NCI-H146 treated with DMSO at 0.1 percent for 48 hours (cell line): ENCODE measurements at regions not wholly inside any gene's neighbourhood (a gene's known extent, or its start where the extent isn't known, plus 50 kb on each side); places are given as distances from the start of the nearest gene placed in this dataset.
"Not testable (repeated sequence)": the region's sequence is repeated elsewhere in the genome, so short reads cannot be mapped to it uniquely, and the experiment has no call there.

Experiments used
- DNase-seq: peaks from one replicate; lab custom pipeline; 2025; ENCODE audit not compliant: unreplicated experiment; lab: John Stamatoyannopoulos, UW

DNA sequence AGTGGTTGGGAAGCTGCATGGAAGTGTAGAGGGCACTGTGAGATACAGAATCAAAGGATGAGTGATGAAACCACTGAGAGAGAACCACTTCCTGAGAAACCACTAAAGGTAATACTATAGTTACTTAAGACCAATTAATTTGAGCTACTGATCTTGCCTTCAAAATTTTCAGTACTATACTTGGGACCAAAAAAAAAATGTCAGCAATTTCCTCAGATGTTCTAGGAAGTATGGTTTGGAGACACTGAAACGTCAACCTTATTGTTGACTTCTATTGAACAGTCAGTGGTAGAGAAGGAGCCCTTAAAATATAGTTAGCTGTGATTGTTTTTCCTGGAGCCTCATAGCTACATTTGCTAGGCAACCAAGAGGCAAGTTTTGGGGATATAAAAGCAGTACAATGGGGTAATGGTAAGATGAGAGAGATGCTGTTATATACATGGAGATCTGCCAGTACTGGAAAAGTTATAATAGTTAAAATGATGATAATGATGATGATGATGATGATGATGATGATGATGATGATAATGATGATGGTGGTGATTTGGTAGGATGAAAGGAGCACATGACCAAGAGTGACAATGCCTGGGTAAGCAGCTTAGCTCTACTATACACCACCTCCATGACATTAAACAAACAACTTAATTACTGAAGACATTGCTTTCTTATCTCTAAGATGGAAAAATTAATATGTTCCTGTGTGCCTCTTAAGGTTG is 300.9 kb upstream of the G2E3 start:
- DNase-seq = no peak

DNA sequence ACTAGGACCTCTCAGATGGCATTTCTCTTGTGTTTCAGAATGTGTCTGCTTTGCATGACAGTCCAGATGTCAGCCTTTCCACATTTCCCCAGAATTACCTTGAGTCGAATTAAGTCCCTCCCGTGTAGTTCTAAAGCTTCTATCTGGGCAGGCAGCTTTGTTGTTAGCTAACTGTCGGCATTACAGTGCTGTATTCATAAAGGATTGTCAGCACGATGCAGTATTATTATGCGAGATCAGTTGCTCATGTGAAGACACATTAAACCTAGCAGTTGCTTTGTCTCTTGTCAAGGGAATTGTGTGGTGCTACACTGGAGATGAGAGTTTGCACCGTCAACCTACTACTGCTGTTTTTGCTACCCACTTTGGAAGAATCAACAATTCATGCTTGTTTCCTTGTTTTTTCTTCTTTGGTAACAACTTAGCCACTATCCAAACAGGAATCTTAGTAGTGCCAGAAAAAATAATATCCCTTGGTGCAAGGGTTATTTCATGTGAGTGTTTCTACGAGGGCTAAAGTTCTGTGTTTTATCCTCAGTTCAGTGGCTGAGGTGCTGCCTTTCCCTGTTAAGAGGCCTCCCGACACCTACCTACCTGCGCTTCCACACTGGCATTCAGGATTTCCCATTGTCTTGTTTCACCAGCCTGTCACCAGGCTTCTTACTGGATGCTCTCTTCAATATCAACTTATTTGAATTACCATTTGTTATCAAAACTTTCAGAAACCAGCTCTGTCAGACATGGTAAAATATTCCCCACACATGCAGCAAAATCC is 297.9 kb upstream of the G2E3 start:
- no peak for DNase-seq

DNA sequence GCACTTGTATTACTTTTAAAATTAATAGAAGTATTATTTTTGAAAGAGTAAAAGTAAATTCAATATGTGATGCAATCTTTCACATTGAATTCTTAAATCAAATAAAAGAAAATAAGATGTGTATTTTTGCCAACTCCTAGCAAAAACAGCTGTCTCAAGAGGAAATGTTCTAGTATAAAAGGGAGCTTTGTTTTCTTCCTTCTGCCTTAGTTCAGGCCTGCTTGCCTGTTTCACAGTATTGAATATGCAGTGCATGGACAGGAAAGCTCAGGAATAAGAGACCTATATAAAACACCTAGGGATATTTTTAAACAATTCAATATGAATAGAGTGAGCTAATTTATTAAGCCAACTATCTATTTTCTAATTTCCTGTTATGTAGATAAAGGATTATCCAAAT is 294.8 kb upstream of the G2E3 start:
- no peak for DNase-seq

DNA sequence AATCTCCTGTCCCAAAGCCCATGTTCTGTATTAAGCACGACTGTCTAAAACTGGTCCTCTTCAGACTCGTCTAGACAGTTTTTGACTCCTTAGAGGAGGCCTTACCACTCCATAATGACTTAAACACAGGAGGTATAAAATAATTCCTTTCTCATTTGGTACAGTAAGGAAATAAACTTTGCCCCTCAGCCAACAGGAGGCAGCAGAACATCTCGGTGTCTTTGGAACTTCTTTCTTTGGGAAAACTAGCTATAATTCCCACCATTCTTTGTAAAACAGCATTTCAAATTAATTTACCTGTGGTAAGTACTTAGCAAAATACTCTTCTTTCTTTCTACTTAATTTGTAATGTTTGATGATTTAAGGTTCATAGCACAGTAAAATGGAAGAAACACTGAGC is 292.7 kb upstream of the G2E3 start:
- no peak for DNase-seq

DNA sequence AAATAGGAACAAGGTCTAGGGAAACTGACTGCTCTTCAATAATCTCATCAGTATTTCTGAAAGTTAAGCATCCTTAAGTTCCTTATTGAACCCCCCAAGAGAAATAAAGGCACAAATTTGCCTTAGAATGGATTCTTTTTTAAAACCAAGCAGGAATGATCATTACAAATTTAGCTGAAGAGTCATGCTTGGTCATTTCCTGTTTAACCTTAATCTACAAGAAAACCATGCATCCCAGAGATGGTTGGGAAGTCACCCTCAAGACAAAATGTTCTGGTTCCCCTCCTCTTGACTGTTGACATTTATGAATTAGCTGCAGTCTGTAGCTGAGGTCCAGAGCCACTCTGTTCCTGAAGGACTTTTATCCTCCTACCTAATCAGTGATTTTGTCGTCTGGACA is 291.8 kb upstream of the G2E3 start:
- no peak for DNase-seq

DNA sequence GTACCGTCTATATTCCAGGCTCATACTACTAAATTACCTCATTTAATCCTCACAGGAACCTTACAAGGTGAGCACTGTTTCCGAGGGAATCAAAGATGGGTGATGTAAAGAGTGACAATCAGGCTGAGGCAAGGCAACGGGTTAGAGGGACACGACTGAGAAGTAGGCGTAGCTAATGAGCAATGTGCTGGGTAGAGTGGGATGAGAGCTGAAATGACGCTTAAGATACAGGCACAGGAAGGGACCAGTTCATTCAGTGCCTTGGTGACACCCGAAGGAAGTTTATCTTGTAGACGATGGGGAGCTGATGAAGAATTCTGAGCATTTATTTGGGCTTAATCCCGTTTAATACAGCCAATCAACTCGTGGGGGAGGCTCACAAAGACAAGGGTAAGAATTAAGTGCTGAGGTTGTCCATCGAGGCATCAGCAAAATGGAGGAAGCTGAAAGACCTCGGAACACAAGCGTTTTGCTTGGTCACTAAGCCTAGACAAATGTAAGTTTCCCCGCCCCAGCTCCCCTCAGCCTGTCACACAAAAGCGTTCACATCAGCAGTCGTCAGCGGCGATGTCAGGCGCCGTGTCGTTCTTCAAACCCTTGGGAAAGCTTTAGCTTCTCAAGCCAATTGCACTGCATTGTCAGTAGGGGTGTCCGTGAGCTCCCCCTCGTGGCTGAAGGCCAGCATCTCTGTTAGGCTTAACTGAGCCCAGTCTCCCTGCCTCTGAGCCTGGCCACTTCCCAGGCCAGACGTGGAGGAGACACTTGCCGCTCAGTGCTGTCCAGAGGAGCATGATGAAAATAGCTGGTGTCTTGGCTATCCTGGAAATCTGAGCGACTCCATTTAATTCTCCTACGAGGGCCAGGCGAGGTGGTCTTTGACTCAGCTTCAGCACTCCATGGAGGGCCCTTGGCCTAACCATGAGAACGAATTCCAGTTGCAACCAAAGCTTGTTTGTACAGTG is 288.5 kb upstream of the G2E3 start:
- peak; percentile 76 for DNase-seq

DNA sequence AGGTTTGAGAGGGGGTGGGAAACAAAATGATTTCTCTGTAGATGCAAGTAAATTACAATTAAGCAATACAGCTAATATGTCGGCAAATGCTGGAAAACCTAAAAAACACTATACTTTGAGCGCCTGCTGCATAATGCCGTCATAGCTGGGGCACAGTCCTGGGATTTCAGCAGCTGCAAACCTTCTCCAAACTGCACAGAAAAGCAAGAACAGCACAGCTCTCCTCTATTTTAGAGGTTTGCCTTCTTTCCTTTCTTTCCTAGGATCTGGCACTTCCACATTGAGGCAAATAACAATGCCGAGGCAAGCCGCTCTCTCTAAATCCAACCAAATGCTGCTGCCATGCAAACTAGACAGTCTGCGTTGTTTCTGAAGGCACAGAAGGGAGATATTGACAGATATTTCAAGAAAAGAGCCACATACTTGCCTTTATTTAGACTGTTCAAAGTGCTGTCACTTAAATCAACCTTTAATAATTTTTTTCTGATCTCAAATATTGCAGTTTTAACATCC is 287.1 kb upstream of the G2E3 start:
- no peak for DNase-seq

DNA sequence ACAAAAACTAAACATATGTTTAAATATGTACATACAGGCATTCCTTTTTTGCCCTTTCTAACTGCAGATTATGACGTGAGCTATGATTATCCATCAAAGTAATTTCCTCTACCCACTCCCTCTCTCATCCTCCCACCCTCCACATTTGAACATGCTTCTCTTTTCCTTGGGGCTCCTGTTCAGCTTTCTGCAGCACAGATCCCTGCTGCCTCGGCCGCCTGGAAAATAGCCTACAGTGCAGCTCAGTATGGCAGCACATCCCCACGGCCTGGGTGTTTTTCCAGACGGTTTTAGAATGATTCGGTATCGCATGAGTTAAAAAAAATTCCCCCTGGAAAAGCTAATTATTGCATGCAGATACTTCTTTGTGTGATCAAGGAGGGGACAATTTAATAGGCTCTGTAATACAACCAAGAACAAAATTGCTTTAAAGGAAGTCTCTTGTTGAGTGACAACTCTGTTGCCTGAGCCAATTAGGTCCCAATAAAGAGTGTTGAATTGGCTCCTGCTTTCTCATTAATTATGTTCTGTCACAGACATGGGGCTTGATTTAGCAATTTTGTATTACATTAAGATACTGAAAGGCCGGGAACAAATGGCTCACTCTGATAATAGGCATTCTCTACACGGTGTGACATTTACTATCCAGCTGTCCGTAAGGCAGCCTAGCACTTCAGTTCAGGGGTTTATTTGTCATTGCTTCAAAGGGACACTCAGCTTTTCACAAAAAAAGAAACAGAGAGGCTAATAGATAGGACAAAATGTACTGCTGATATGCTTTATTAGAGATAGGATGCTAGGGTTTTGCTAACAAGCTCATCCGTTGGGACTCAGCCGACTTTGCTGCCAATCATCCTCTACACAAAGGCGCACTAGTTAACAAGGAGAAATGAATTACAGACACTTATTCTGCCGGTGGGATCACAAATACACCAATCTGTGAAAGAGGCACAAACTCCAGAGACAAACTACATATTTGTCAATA is 285.8 kb upstream of the G2E3 start:
- peak; percentile 86 for DNase-seq

DNA sequence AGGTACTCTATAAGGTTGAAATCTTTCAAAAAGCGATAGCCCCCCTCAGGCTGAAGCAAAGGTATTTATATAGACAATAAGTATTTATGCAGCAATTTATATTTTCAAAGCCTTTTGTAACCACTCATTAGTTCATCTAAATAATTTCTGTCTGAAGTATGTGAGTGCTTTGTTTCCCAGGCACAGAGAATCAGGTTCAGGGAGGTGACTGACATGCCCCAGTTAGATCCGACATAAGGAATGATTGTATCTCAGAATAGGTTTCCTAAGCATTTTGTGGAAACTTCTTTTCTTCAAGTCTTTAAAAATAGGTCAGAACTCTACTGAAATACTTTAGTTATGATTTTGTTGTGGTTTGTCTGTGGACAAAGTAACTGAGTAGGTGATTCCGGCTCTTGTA is 283.4 kb upstream of the G2E3 start:
- no peak for DNase-seq

DNA sequence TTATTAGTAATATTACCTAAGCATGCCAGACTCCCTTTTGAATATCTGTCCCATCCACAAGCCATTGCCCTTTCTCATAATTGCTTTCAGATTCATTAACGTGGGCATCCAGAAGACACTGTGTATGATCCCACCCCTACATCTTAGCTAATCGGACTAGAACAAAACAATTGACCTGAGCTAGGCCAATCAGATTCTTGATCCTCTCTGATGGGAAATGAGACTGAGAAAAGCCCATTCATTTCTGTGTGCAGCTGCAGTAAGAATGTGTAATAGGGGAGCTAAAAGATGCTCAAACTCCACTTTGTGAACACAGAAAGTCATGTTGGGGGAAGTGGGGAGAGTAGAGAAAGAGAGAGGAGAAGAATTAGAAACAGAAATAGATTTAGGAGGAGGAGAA is 281.7 kb upstream of the G2E3 start:
- DNase-seq = no peak

DNA sequence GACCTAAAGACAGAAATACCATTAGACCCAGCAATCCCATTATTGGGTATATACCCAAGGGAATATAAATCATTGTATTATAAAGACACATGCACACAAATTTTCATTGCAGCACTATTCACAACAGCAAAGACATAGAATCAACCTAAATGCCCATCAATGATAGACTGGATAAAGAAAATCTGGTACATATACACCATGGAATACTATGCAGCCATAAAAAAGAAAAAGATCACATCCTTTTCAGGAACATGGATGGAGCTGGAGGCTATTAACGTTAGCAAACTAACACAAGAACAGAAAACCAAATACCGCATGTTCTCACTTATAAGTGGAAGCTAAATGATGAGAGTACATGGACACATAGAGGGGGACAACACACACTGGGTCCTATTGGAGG is 280.1 kb upstream of the G2E3 start:
- not testable (repeated sequence) for DNase-seq

DNA sequence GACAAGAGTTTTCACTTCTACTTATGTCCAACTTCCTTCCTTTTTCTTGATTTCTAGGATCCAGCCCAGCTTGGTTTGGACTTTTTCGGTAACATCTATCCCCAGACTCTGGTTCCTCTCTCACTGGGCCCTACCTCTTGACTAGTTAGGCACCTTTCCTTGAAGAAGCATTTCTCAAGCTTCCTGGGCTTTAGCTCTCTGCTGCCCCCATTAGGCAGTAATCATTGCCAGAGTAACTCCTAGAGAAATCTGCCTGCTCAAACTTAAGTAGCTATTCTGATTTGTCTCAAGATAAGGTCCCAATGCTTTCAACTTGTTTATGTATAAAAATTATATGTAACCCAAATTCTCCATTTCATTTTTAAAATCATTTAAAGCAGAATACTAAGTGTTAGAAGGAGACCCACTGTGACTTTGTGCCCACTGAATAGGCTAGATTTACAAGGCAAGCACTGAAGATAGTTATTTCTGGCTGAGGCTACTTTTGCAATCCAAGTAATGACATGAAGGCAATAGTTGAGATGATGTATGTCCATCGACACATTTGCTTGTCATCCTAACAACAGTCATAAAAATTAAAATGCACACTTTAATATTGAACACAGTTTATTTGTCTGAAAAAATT is 275.0 kb upstream of the G2E3 start:
- DNase-seq = peak; percentile 22

DNA sequence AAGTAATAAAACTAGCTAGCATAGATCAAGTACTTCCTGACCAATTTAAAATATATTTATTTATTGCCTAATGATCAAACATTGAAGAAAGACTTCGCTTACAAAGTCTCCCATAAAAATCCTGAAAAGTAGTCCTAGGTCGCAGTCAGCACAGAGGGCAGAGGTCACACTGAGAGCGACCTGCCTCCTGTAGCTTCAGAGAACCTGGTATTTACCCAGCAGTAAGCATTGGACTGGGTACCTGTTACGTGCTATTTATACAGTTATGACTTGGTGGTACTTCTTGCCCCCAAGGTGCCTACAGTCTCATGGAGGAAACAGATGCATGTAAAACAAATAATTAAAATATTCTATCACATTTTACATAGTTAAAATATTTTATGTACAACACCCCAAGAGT is 274.1 kb upstream of the G2E3 start:
- no peak for DNase-seq

DNA sequence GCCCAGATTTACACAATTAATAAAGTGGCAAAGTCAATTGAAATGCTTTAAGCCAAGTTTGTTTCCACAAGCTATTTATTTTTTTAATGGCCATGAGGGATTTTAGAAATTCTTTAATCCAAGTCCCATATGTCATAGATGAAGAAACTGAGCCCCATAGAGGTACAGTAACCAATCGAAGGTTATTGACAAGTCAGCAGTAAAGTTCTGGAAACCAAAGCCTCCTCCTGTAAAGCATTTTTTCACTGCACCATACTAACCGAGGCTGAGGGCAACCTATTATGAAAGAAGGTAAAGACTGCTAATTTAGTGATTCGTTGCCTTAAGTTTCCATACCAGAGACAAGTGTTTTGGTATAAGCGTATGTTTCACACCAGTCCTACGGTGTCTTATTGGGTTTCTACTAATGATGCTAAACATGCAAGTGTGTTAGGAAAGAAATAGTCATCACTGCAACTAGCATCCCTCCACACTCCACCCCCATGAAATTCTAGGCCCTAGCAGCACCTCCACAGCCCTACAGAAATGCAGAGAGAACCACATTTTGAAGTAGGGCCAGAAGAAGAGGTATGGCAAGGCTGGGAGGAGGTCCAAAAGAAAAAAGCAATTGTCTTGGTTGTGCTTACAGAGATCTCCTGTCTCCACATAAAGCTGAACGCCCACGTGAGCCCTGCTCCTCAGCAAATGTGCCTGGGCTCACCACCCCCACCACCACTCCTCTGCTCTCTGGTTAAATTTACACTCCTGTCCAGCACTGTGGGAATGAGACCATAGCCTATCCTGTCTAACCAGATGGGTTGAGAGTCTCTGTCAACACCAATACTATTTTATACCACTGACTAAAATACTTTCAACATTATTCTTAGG is 271.1 kb upstream of the G2E3 start:
- no peak for DNase-seq

DNA sequence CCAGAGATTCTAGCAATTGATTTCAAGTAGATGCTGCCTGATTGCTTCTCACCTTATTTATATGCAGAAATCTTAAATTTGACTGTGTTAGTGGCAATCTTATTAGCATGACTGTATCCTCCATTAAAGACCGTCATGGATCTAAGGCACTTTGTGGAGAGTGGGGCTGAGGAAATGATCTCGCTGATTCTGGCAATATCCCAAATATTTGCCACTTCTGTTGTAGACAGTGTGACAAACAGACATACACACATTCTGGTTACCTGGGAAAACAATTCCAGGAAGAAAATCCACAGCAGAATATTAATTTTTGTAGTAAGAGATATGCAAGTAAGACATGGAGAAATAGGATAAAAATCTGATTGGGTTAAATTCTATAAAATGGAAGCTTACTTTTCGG is 269.0 kb upstream of the G2E3 start:
- DNase-seq = no peak

DNA sequence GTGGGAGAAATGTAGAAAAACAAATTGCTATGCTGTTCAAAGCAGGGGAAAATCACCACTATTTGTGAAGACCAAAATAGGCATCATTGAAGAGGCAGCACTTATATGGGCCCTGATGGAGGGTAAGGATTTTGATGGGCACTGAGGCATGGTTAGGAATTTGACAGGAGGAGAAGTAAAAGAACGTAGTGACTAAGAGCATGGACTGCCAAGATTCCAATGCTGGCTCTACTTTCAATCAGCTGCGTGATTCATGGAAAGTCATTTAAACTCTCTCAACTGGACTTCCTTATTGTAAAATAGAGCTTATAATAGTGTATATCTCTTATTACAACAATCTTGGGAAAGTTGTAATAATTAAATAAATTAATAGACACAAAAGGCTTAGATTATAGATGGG is 267.7 kb upstream of the G2E3 start:
- DNase-seq = no peak

DNA sequence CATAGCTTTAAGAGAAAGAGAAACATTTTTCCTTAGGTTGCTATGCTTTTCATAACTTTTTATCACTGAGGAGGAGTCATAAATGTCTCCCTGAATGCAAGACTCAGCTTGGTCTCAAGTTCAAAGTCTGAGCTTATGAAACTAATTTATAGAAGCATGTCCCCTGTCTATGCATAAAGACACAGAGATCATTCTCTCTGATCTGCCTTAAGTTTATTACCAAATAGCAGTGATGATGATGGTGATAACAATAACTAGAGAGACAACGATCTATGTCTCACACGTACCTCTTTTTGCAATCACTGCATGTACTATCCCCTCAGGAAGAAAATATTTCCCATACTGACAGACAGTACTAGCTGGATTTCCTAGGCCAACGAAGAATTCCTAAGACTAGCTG is 266.4 kb upstream of the G2E3 start:
- DNase-seq = no peak

DNA sequence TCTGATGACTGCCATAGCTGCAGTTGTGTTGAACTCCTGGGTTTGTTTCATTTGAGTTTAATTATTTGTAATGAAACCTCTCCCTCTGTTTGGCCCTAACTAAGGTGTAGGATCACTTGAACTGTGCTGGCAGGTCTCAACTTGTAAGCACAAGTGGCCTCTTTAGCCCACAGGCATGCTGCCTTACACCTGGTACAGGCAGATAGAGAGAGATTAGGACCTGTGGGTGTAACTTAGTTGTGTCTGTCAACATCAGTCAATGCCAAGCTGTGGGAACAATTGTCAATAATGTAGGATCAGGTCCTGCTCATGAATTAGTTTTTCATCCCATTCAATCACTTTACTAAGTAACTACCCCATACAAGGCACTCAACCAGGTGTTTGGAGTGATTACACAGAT is 263.0 kb upstream of the G2E3 start:
- DNase-seq = peak; percentile 58

DNA sequence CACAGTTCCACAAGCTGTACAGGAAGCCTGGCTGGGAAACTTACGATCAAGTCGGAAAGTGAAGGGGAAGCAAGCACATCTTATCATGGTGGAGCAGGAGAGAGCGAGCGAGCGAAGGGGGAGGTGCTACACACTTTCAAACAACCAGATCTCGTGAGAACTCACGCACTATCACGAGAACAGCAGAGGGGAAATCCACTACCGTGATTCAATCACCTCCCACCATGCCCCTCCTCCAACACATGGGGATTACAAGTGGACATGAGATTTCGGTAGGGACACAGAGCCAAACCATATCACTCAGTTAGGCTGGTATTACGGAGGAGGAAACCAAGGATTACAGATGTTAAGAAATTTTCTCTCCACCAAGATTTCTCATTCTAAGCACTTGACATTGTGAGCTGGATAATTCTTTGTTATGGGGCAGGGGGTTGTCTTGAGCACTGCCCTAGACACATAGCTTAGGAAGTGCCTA is 262.0 kb upstream of the G2E3 start:
- DNase-seq = no peak
